ENCODE measurements at regions not wholly inside any gene's neighbourhood (a gene's known extent, or its start where the extent isn't known, plus 50 kb on each side); places are given as distances from the start of the nearest gene placed in this dataset.

- no peak overlapping the region for H3K27ac ChIP-seq (replicated peaks in 1 of 4)
- TF ChIP-seq CTCF (IDR thresholded peaks at IDR 0.05) (no peak), EP300 (IDR thresholded peaks at IDR 0.05) (no peak), POLR2A (IDR thresholded peaks at IDR 0.05; ENCODE audit: low read depth) (no peak), POLR2AphosphoS5 (IDR thresholded peaks at IDR 0.05) (no peak)
- H3K27me3 ChIP-seq, result no peaks in the 10 kb centered on the region
- H3K4me3 ChIP-seq, result no peak overlapping the region
- no peaks in the 10 kb centered on the region for H3K9me3 ChIP-seq
- no peak for DNase-seq (ENCODE audit: extremely low spot score)
- intact Hi-C loops (cut with DNase I), result no loop called here
- no peaks in the 10 kb centered on the region for H3K36me3 ChIP-seq
- H3K4me1 ChIP-seq, result no peaks in the 10 kb centered on the region
Measured at GRCh38 chr16:59688006-59688405, 953.9 kb upstream of the GOT2 start.

- H3K4me3 ChIP-seq, result no peak overlapping the region
- H3K4me1 ChIP-seq, result no peaks in the 10 kb centered on the region
- H3K9me3 ChIP-seq, result no peaks in the 10 kb centered on the region
- WGBS, result 88% methylated on average over 2 of the region's 2 CpGs
- H3K27ac ChIP-seq (replicated peaks in 1 of 4), result no peak overlapping the region
- intact Hi-C loops (cut with DNase I), result no loop called here
- no peak for TF ChIP-seq EP300 (IDR thresholded peaks at IDR 0.05)
- TF ChIP-seq POLR2A (IDR thresholded peaks at IDR 0.05; ENCODE audit: low read depth), result no peak
- no peak for TF ChIP-seq CTCF (IDR thresholded peaks at IDR 0.05)
- no peak for TF ChIP-seq POLR2AphosphoS5 (IDR thresholded peaks at IDR 0.05)
- DNase-seq (ENCODE audit: extremely low spot score), result no peak
- H3K36me3 ChIP-seq, result no peaks in the 10 kb centered on the region
- no peaks in the 10 kb centered on the region for H3K27me3 ChIP-seq
Measured at GRCh38 chr16:59686405-59686804, 952.3 kb upstream of the GOT2 start.

DNA sequence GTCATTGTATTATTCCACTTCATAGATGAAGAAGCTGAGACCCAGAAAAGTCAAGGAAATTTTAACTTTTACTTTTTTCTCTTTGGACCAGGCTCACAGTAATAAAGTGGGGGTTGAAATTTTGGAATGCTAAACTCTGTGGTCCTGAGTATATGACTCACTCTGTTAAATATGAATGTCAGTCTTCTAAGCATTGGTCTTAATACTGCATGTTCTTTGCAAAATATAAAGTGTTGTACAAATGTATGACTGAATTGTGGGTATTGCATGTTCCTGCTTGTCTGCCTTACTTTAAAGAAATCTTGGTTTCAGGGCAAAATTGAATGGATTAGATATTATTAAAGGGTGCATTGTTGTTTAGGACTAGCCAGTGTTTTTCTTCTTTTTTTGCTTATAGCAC lies 950.8 kb upstream of the GOT2 start:
- no peak for TF ChIP-seq POLR2A (IDR thresholded peaks at IDR 0.05; ENCODE audit: low read depth)
- TF ChIP-seq CTCF (IDR thresholded peaks at IDR 0.05), result no peak
- no peak for TF ChIP-seq POLR2AphosphoS5 (IDR thresholded peaks at IDR 0.05)
- no peak for TF ChIP-seq EP300 (IDR thresholded peaks at IDR 0.05)
- H3K27ac ChIP-seq (replicated peaks in 1 of 4), result no peak overlapping the region
- H3K4me3 ChIP-seq, result no peak overlapping the region
- H3K36me3 ChIP-seq, result no peaks in the 10 kb centered on the region
- intact Hi-C loops (cut with DNase I), result no loop called here
- no peaks in the 10 kb centered on the region for H3K27me3 ChIP-seq
- no peak for DNase-seq (ENCODE audit: extremely low spot score)
- H3K4me1 ChIP-seq, result no peaks in the 10 kb centered on the region
- no peaks in the 10 kb centered on the region for H3K9me3 ChIP-seq

DNA sequence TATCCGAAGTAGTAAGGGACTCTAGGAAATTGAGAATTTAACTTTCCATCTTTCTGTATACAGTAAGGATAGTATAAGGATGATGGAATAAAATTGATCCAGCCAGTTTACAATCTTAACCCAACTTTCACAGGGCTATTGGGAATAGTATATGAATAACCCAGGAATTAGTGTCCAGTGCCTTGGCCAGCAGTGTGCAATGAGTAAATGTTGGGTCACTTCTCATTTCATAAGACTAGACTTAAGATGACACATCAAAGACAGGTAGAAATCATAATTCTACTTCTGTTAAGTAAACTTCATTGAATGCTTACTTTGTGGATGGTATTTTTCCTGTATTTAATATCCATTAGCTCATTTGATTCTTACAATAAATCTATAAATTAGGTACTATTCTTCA lies 949.6 kb upstream of the GOT2 start:
- intact Hi-C loops (cut with DNase I), result no loop called here
- Histone ChIP-seq H3K9me3 (no peaks in the 10 kb centered on the region), H3K4me3 (no peak overlapping the region), H3K27ac (replicated peaks in 1 of 4) (no peak overlapping the region), H3K36me3 (no peaks in the 10 kb centered on the region), H3K4me1 (no peaks in the 10 kb centered on the region), H3K27me3 (no peaks in the 10 kb centered on the region)
- DNase-seq (ENCODE audit: extremely low spot score), result no peak
- no peak for TF ChIP-seq POLR2AphosphoS5 (IDR thresholded peaks at IDR 0.05)
- no peak for TF ChIP-seq CTCF (IDR thresholded peaks at IDR 0.05)
- TF ChIP-seq EP300 (IDR thresholded peaks at IDR 0.05), result no peak
- TF ChIP-seq POLR2A (IDR thresholded peaks at IDR 0.05; ENCODE audit: low read depth), result no peak
- 81% methylated on average over 1 of the region's 1 CpG for WGBS

DNA sequence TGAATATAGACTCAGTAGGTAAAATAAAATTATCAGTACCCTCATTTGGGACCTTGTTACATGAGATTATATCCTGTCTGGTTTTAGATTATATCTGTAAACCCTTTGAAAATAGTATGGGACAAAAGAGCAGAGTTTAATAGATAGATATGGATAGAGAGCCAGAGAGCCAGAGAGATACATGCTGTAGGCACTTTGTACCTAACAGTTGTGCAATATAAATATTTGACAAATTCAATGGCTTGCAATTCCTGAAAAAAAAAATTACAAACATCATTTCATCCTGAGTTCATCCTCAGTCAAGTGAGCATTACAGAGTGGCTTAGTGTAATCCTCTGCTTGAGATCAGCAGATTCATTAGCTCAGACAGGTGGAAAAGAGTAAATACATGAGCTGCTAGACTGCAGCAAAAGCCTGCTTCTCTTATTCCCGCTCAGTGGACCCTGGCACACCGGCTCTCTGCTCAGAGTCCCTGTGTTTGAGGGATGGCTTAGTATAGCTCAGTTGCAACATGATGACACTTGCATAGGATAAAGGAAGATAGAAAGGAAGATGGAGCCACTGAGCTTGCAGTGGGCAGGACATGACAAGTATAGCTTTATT lies 931.6 kb upstream of the GOT2 start:
- no peak for TF ChIP-seq POLR2A (IDR thresholded peaks at IDR 0.05; ENCODE audit: low read depth)
- TF ChIP-seq EP300 (IDR thresholded peaks at IDR 0.05), result no peak
- no peak for TF ChIP-seq POLR2AphosphoS5 (IDR thresholded peaks at IDR 0.05)
- no peak for TF ChIP-seq CTCF (IDR thresholded peaks at IDR 0.05)
- no peak for DNase-seq (ENCODE audit: extremely low spot score)
- 71% methylated on average over 2 of the region's 2 CpGs for WGBS
- intact Hi-C loops (cut with DNase I), result no loop called here
- peaks cover 0 to 4% (median 0%) of the 10 kb centered on the region in 4 donors for H3K9me3 ChIP-seq
- no peak overlapping the region for H3K4me3 ChIP-seq
- peaks cover 0 to 8% (median 0%) of the 10 kb centered on the region in 4 donors for H3K4me1 ChIP-seq
- no peaks in the 10 kb centered on the region for H3K36me3 ChIP-seq
- H3K27me3 ChIP-seq, result no peaks in the 10 kb centered on the region
- no peak overlapping the region for H3K27ac ChIP-seq (replicated peaks in 1 of 4)
